Ovary (tissue), 7 donors: ENCODE measurements at regions not wholly inside any gene's neighbourhood (a gene's known extent, or its start where the extent isn't known, plus 50 kb on each side); places are given as distances from the start of the nearest gene placed in this dataset.

Experiments
- DNase-seq, 5 donors: peaks; one replicate each; pipeline ENCODE4 v3.0.0-alpha.2; 2019 to 2020
- H3K27ac ChIP-seq, 2 donors: fragments of 200-600 bp; one replicate each; pipeline versions ENCODE4 v1.5.1 to v1.8.0; 2019 to 2022
- H3K27me3 ChIP-seq: fragments of 200-600 bp; one replicate; pipeline ENCODE4 v1.8.0; 2022
- H3K36me3 ChIP-seq: fragments of 200-600 bp; sonication (generic); one replicate; pipeline ENCODE4 v1.5.1; 2019
- H3K4me1 ChIP-seq: one replicate; pipeline ENCODE4 v1.8.1; 2013; ENCODE audit warnings: mild to moderate bottlenecking, moderate library complexity; ENCODE audit not compliant: insufficient read depth
- H3K4me3 ChIP-seq: fragments of 200-600 bp; sonication (generic); one replicate; pipeline ENCODE4 v1.5.1; 2017
- H3K9me3 ChIP-seq, 2 donors: fragments of 200-600 bp in 1 of 2; sonication (generic) in 1 of 2; one replicate each; pipeline versions ENCODE4 v1.5.1 to v1.8.1; 2013 to 2019; ENCODE audit warnings: mild to moderate bottlenecking in 1 of 2, moderate library complexity in 1 of 2
- CTCF ChIP-seq, 3 donors: fragments of 450-650 bp in 2 of 3; fragments of 200-600 bp in 1 of 3; IDR thresholded peaks; one replicate each; pipeline versions ENCODE4 v1.5.1 to v1.8.0; 2016 to 2022; ENCODE audit warnings: antibody characterized with exemption in 3 of 3, mild to moderate bottlenecking in 1 of 3
- EP300 ChIP-seq: sonication (generic); formaldehyde crosslinking; IDR thresholded peaks from one replicate; pipeline ENCODE4 v1.6.1; 2017; ENCODE audit warnings: antibody characterized with exemption
- POLR2A ChIP-seq: fragments of 450-650 bp; IDR thresholded peaks from one replicate; pipeline ENCODE4 v1.6.1; 2017; ENCODE audit warnings: antibody characterized with exemption, mild to moderate bottlenecking, moderate library complexity
- WGBS, 3 donors: extraction: QIAGEN DNeasy Blood & Tissue Kit in 1 of 3; methylation state at CpG; one replicate each; pipeline versions ENCODE4 v1.1.5 to v1.1.7; 2013 to 2017; 5-methylcytosine and 5-hydroxymethylcytosine counted together
- intact Hi-C, 4 donors: fragments of 100-400 bp; cut with DNase I; formaldehyde crosslinking; loops; one replicate each; pipeline versions ENCODE4 v1.11.0 to v1.15.1; 2022 to 2023
- donor health status: DM: no; HTN: no; CAD: no; lungs with moderate emphysema.
- donor health status: DM: no; HTN: no; CAD: no.
- donor health status: Bipolar disorder and iron deficiency.
- donor health status: DM: no; HTN: no; CAD: no.
- donor health status: DM: yes; HTN: yes; CAD: no.

GRCh38 chr3:153305189-153305588 is 143.2 kb downstream of the RAP2B start:
- WGBS, 3 donors: 6 to 22% (median 12%) methylated on average over 2 of the region's 2 CpGs
- TF ChIP-seq EP300 (no peak), POLR2A (no peak), CTCF (IDR thresholded peaks at IDR 0.05) (no peak)
- DNase-seq: peak in 2 of 5 donors; percentile 32 to 53
- intact Hi-C loops: no loop called here
- no peaks in the 10 kb centered on the region for H3K27me3 ChIP-seq
- H3K9me3 ChIP-seq: no peaks in the 10 kb centered on the region
- no peaks in the 10 kb centered on the region for H3K36me3 ChIP-seq
- no peak overlapping the region for H3K4me3 ChIP-seq
- H3K4me1 ChIP-seq: peaks cover 2% of the 10 kb centered on the region
- no peak overlapping the region for H3K27ac ChIP-seq

- Histone ChIP-seq H3K27ac (no peak overlapping the region), H3K4me1 (no peaks in the 10 kb centered on the region), H3K36me3 (no peaks in the 10 kb centered on the region), H3K27me3 (no peaks in the 10 kb centered on the region), H3K4me3 (no peak overlapping the region), H3K9me3 (no peaks in the 10 kb centered on the region)
- 70 to 80% (median 71%) methylated on average over 1 of the region's 1 CpG for WGBS, 3 donors
- DNase-seq: no peak
- no peak for TF ChIP-seq EP300
- no peak for TF ChIP-seq CTCF (IDR thresholded peaks at IDR 0.05)
- no peak for TF ChIP-seq POLR2A
- intact Hi-C loops: no loop called here
Observed at GRCh38 chr3:153311541-153311940, 149.5 kb downstream of the RAP2B start.

GRCh38 chr3:153313302-153313965 is 151.4 kb downstream of the RAP2B start:
- 76 to 90% (median 79%) methylated on average over 1 of the region's 1 CpG for WGBS, 3 donors
- Histone ChIP-seq H3K4me1 (no peaks in the 10 kb centered on the region), H3K4me3 (no peak overlapping the region), H3K27me3 (no peaks in the 10 kb centered on the region), H3K27ac (no peak overlapping the region), H3K36me3 (no peaks in the 10 kb centered on the region), H3K9me3 (no peaks in the 10 kb centered on the region)
- TF ChIP-seq POLR2A (no peak), CTCF (IDR thresholded peaks at IDR 0.05) (no peak), EP300 (no peak)
- no peak for DNase-seq
- intact Hi-C loops: no loop called here

- Histone ChIP-seq H3K9me3 (no peaks in the 10 kb centered on the region), H3K4me1 (no peaks in the 10 kb centered on the region), H3K27ac (no peak overlapping the region), H3K4me3 (no peak overlapping the region), H3K36me3 (no peaks in the 10 kb centered on the region), H3K27me3 (no peaks in the 10 kb centered on the region)
- TF ChIP-seq EP300 (no peak), POLR2A (no peak), CTCF (IDR thresholded peaks at IDR 0.05) (no peak)
- 79 to 94% (median 93%) methylated on average over 1 of the region's 1 CpG for WGBS, 3 donors
- intact Hi-C loops: no loop called here
- no peak for DNase-seq
Observed at GRCh38 chr3:153314038-153314437, 152.0 kb downstream of the RAP2B start.
